Fibroblast of lung (primary cell): ENCODE measurements at regions not wholly inside any gene's neighbourhood (a gene's known extent, or its start where the extent isn't known, plus 50 kb on each side); places are given as distances from the start of the nearest gene placed in this dataset.
"Not testable (repeated sequence)": the region's sequence is repeated elsewhere in the genome, so short reads cannot be mapped to it uniquely, and the experiment has no call there.

Experiments used
- DNase-seq, 2 donors: peaks; one replicate each; pipeline versions ENCODE4 v3.0.0 to v3.0.0-alpha.2; 2010; ENCODE audit warnings: low read depth in 2 of 2
- H2AFZ ChIP-seq: 2 replicates; pipeline ENCODE4 v1.5.1; 2012; ENCODE audit warnings: low read length, control low read depth, inconsistent platforms
- H3K27ac ChIP-seq: 2 replicates; pipeline ENCODE4 v1.5.1; 2011; ENCODE audit warnings: low read length, control low read depth; ENCODE audit not compliant: insufficient read depth
- H3K27me3 ChIP-seq: 2 replicates; pipeline ENCODE4 v1.5.1; 2011; ENCODE audit warnings: mild to moderate bottlenecking, low read length; ENCODE audit not compliant: control insufficient read depth, insufficient read depth
- H3K36me3 ChIP-seq: 2 replicates; pipeline ENCODE4 v1.5.1; 2011; ENCODE audit warnings: low read length; ENCODE audit not compliant: control insufficient read depth, insufficient read depth
- H3K4me1 ChIP-seq: 2 replicates; pipeline ENCODE4 v1.5.1; 2011; ENCODE audit warnings: low read length; ENCODE audit not compliant: control insufficient read depth, insufficient read depth; ENCODE audit errors: extremely low read depth
- H3K4me2 ChIP-seq: 2 replicates; pipeline ENCODE4 v1.5.1; 2011; ENCODE audit warnings: low read length, control low read depth; ENCODE audit not compliant: insufficient read depth; ENCODE audit errors: extremely low read depth
- H3K4me3 ChIP-seq, 4 experiments: fragments of 200-600 bp in 1 of 4; sonication (generic) in 1 of 4; replicated peaks in 1 of 4; 2 replicates each; pipeline ENCODE4 v1.5.1; 2011 to 2016; ENCODE audit warnings: low read length in 4 of 4, low read depth in 3 of 4, mild to moderate bottlenecking in 3 of 4, control low read depth in 2 of 4, inconsistent platforms in 1 of 4, mixed read lengths in 1 of 4; ENCODE audit not compliant: insufficient read depth in 1 of 4; ENCODE audit errors: control extremely low read depth in 1 of 4
- H3K79me2 ChIP-seq: 2 replicates; pipeline ENCODE4 v1.5.1; 2012; ENCODE audit warnings: mild to moderate bottlenecking, low read length, inconsistent platforms; ENCODE audit not compliant: control insufficient read depth, insufficient read depth
- H3K9ac ChIP-seq: 2 replicates; pipeline ENCODE4 v1.5.1; 2011; ENCODE audit warnings: mild to moderate bottlenecking, low read length, control low read depth; ENCODE audit not compliant: insufficient read depth
- H3K9me3 ChIP-seq: 2 replicates; pipeline ENCODE4 v1.5.1; 2012; ENCODE audit warnings: low read depth, low read length; ENCODE audit not compliant: control insufficient read depth, insufficient read depth
- H4K20me1 ChIP-seq: 2 replicates; pipeline ENCODE4 v1.5.1; 2011; ENCODE audit warnings: low read length; ENCODE audit not compliant: control insufficient read depth, insufficient read depth; ENCODE audit errors: extremely low read depth
- CTCF ChIP-seq, 2 donors: IDR thresholded peaks in 1 of 2; conservative IDR thresholded peaks in 1 of 2; 1 replicate in 1 of 2; 2 replicates in 1 of 2; pipeline ENCODE4 v1.5.1; 2011 to 2012; ENCODE audit warnings: low read length in 2 of 2, control low read depth in 1 of 2, inconsistent platforms in 1 of 2, low read depth in 1 of 2, mild to moderate bottlenecking in 1 of 2
- EZH2 ChIP-seq: IDR thresholded peaks from 2 replicates; pipeline ENCODE4 v1.5.1; 2012; ENCODE audit warnings: low read length, control low read depth, mild to moderate bottlenecking; ENCODE audit errors: missing control alignments

GRCh38 chr9:90226839-90227338, 415.7 kb downstream of the DIRAS2 start:
- H3K4me3 ChIP-seq, H3K27ac ChIP-seq, H3K4me1 ChIP-seq, H3K27me3 ChIP-seq, H3K9ac ChIP-seq, H3K4me2 ChIP-seq, H3K9me3 ChIP-seq, H4K20me1 ChIP-seq, H3K36me3 ChIP-seq, H3K79me2 ChIP-seq, H2AFZ ChIP-seq: not testable (repeated sequence)
- peak; percentile 47 to 49 for TF ChIP-seq CTCF (conservative IDR thresholded peaks at IDR 0.05 in 1 of 2, IDR thresholded peaks at IDR 0.05 in 1 of 2; ENCODE audit: low read depth in 1 of 2, low read length in 2 of 2)
- peak; percentile 31 to 59 for DNase-seq

- not testable (repeated sequence) for DNase-seq, H3K36me3 ChIP-seq, H3K4me3 ChIP-seq, H3K79me2 ChIP-seq, H3K9me3 ChIP-seq, H3K27ac ChIP-seq, H2AFZ ChIP-seq, H4K20me1 ChIP-seq, H3K27me3 ChIP-seq, H3K9ac ChIP-seq, H3K4me2 ChIP-seq, H3K4me1 ChIP-seq
Measured at GRCh38 chr9:90233081-90233480, 409.5 kb downstream of the DIRAS2 start.

GRCh38 chr9:90240541-90240940, 402.1 kb downstream of the DIRAS2 start:
- no peak for TF ChIP-seq CTCF (conservative IDR thresholded peaks at IDR 0.05 in 1 of 2, IDR thresholded peaks at IDR 0.05 in 1 of 2; ENCODE audit: low read depth in 1 of 2, low read length in 2 of 2)
- no peak for TF ChIP-seq EZH2
- DNase-seq: no peak
- H4K20me1 ChIP-seq: no peaks in the 10 kb centered on the region

GRCh38 chr9:90245661-90246060, 397.0 kb downstream of the DIRAS2 start:
- Histone ChIP-seq H3K27me3 (no peaks in the 10 kb centered on the region), H3K27ac (no peak overlapping the region), H3K4me1 (no peaks in the 10 kb centered on the region), H3K4me3 (no peak overlapping the region), H3K9me3 (no peaks in the 10 kb centered on the region), H2AFZ (no peak overlapping the region), H3K4me2 (no peak overlapping the region), H3K36me3 (no peaks in the 10 kb centered on the region), H3K9ac (no peak overlapping the region), H4K20me1 (no peaks in the 10 kb centered on the region), H3K79me2 (no peaks in the 10 kb centered on the region)
- TF ChIP-seq CTCF (conservative IDR thresholded peaks at IDR 0.05 in 1 of 2, IDR thresholded peaks at IDR 0.05 in 1 of 2; ENCODE audit: low read depth in 1 of 2, low read length in 2 of 2) (no peak), EZH2 (no peak)
- no peak for DNase-seq

More at GRCh38 chr9:90240541-90240940, 402.1 kb downstream of the DIRAS2 start:
- no peak overlapping the region for H3K27ac ChIP-seq
- no peaks in the 10 kb centered on the region for H3K27me3 ChIP-seq
- no peak overlapping the region for H3K4me3 ChIP-seq
- no peak overlapping the region for H2AFZ ChIP-seq
- no peaks in the 10 kb centered on the region for H3K36me3 ChIP-seq
- H3K9ac ChIP-seq: no peak overlapping the region
- H3K4me1 ChIP-seq: no peaks in the 10 kb centered on the region
- no peak overlapping the region for H3K4me2 ChIP-seq
- H3K79me2 ChIP-seq: no peaks in the 10 kb centered on the region
- no peaks in the 10 kb centered on the region for H3K9me3 ChIP-seq
